ENCODE measurements at regions not wholly inside any gene's neighbourhood (a gene's known extent, or its start where the extent isn't known, plus 50 kb on each side); places are given as distances from the start of the nearest gene placed in this dataset.

GRCh38 chr2:8398040-8398668, 283.7 kb upstream of the ID2 start:
- H3K79me2 ChIP-seq (ENCODE audit: low read length), result no peaks in the 10 kb centered on the region
- H3K9ac ChIP-seq (ENCODE audit: low read length), result no peak overlapping the region
- H3K4me3 ChIP-seq (ENCODE audit: low read length), result no peak overlapping the region
- H3K27ac ChIP-seq (ENCODE audit: low read length), result no peak overlapping the region
- no peaks in the 10 kb centered on the region for H3K9me2 ChIP-seq (replicated peaks; ENCODE audit: insufficient read depth, low read length)
- no peaks in the 10 kb centered on the region for H3K4me1 ChIP-seq (ENCODE audit: low read length)
- H2AFZ ChIP-seq (ENCODE audit: low read length), result no peak overlapping the region
- no peaks in the 10 kb centered on the region for H3K9me3 ChIP-seq (ENCODE audit: low read length)
- no peaks in the 10 kb centered on the region for H3K36me3 ChIP-seq (ENCODE audit: insufficient read depth, low read length)
- H4K20me1 ChIP-seq (ENCODE audit: insufficient read depth, low read depth, low read length), result no peaks in the 10 kb centered on the region
- H3K4me2 ChIP-seq (ENCODE audit: low read depth, low read length, poor library complexity, severe bottlenecking), result no peak overlapping the region
- no peak for DNase-seq
- no peaks in the 10 kb centered on the region for H3K27me3 ChIP-seq (ENCODE audit: low read length)

- H3K4me1 ChIP-seq (ENCODE audit: low read length), result no peaks in the 10 kb centered on the region
- no peak overlapping the region for H2AFZ ChIP-seq (ENCODE audit: low read length)
- DNase-seq, result no peak
- H3K79me2 ChIP-seq (ENCODE audit: low read length), result no peaks in the 10 kb centered on the region
- no peak overlapping the region for H3K4me3 ChIP-seq (ENCODE audit: low read length)
- no peaks in the 10 kb centered on the region for H4K20me1 ChIP-seq (ENCODE audit: insufficient read depth, low read depth, low read length)
- H3K36me3 ChIP-seq (ENCODE audit: insufficient read depth, low read length), result no peaks in the 10 kb centered on the region
- no peak overlapping the region for H3K9ac ChIP-seq (ENCODE audit: low read length)
- no peak overlapping the region for H3K27ac ChIP-seq (ENCODE audit: low read length)
- no peaks in the 10 kb centered on the region for H3K9me2 ChIP-seq (replicated peaks; ENCODE audit: insufficient read depth, low read length)
- no peaks in the 10 kb centered on the region for H3K27me3 ChIP-seq (ENCODE audit: low read length)
- H3K4me2 ChIP-seq (ENCODE audit: low read depth, low read length, poor library complexity, severe bottlenecking), result no peak overlapping the region
- no peaks in the 10 kb centered on the region for H3K9me3 ChIP-seq (ENCODE audit: low read length)
Observed at GRCh38 chr2:8399731-8400130, 282.1 kb upstream of the ID2 start.

DNA sequence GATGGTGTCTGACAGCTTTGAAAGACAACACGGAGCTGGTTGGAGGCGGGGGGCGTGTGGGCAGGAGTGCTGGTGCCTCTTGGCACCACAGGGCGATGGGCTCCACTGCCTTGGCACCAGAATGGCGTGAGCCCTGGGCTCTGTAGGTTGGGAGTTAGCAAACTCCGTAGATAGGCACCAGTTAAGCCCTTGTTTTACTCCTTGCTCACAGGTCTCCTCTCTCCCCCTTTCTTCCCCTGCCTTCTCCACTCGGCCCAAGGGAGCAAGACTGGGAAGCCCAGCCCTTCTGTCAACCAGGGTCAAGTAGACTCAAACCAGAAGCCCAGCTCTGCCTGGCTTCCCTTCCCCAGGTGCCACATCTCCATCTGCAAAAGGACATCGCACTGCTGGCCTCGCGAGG, 281.7 kb upstream of the ID2 start:
- H3K9me3 ChIP-seq (ENCODE audit: low read length), result no peaks in the 10 kb centered on the region
- H4K20me1 ChIP-seq (ENCODE audit: insufficient read depth, low read depth, low read length), result no peaks in the 10 kb centered on the region
- H3K36me3 ChIP-seq (ENCODE audit: insufficient read depth, low read length), result no peaks in the 10 kb centered on the region
- H3K9me2 ChIP-seq (replicated peaks; ENCODE audit: insufficient read depth, low read length), result no peaks in the 10 kb centered on the region
- no peaks in the 10 kb centered on the region for H3K79me2 ChIP-seq (ENCODE audit: low read length)
- no peak for DNase-seq
- no peak overlapping the region for H3K4me2 ChIP-seq (ENCODE audit: low read depth, low read length, poor library complexity, severe bottlenecking)
- H3K9ac ChIP-seq (ENCODE audit: low read length), result no peak overlapping the region
- H2AFZ ChIP-seq (ENCODE audit: low read length), result no peak overlapping the region
- no peak overlapping the region for H3K27ac ChIP-seq (ENCODE audit: low read length)
- H3K4me3 ChIP-seq (ENCODE audit: low read length), result no peak overlapping the region
- no peaks in the 10 kb centered on the region for H3K27me3 ChIP-seq (ENCODE audit: low read length)
- H3K4me1 ChIP-seq (ENCODE audit: low read length), result no peaks in the 10 kb centered on the region

- H3K79me2 ChIP-seq (ENCODE audit: low read length), result no peaks in the 10 kb centered on the region
- no peaks in the 10 kb centered on the region for H3K9me2 ChIP-seq (replicated peaks; ENCODE audit: insufficient read depth, low read length)
- H3K36me3 ChIP-seq (ENCODE audit: insufficient read depth, low read length), result no peaks in the 10 kb centered on the region
- no peak overlapping the region for H3K4me2 ChIP-seq (ENCODE audit: low read depth, low read length, poor library complexity, severe bottlenecking)
- no peak overlapping the region for H3K27ac ChIP-seq (ENCODE audit: low read length)
- no peaks in the 10 kb centered on the region for H3K4me1 ChIP-seq (ENCODE audit: low read length)
- H3K4me3 ChIP-seq (ENCODE audit: low read length), result no peak overlapping the region
- no peaks in the 10 kb centered on the region for H4K20me1 ChIP-seq (ENCODE audit: insufficient read depth, low read depth, low read length)
- H2AFZ ChIP-seq (ENCODE audit: low read length), result no peak overlapping the region
- no peak overlapping the region for H3K9ac ChIP-seq (ENCODE audit: low read length)
- H3K9me3 ChIP-seq (ENCODE audit: low read length), result no peaks in the 10 kb centered on the region
- no peak for DNase-seq
- H3K27me3 ChIP-seq (ENCODE audit: low read length), result no peaks in the 10 kb centered on the region
Observed at GRCh38 chr2:8402222-8402621, 279.6 kb upstream of the ID2 start.

DNA sequence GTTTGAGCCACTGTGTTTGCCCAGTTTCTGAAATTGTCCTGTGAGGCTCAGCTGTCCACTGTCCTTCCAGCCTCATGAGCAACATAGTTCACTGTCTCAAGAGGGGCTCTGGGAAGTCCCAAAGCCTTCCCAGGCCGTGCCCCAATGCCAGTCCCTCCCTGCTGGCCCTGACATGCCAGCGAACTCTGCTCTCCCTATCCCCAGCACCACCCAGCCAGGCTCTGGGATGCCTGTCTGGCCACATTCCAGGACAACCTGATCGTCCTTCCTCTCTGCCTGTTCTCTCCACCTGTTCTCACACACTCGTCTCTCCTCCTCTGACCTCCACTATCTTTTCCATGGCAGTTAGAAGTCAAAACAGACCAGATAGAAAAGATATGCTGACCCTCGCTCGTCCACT, 278.0 kb upstream of the ID2 start:
- H3K4me1 ChIP-seq (ENCODE audit: low read length), result peaks cover 4% of the 10 kb centered on the region
- H3K4me2 ChIP-seq (ENCODE audit: low read depth, low read length, poor library complexity, severe bottlenecking), result no peak overlapping the region
- no peaks in the 10 kb centered on the region for H3K9me2 ChIP-seq (replicated peaks; ENCODE audit: insufficient read depth, low read length)
- H3K27me3 ChIP-seq (ENCODE audit: low read length), result no peaks in the 10 kb centered on the region
- no peak overlapping the region for H3K27ac ChIP-seq (ENCODE audit: low read length)
- no peak for DNase-seq
- H2AFZ ChIP-seq (ENCODE audit: low read length), result no peak overlapping the region
- no peak overlapping the region for H3K4me3 ChIP-seq (ENCODE audit: low read length)
- H3K36me3 ChIP-seq (ENCODE audit: insufficient read depth, low read length), result no peaks in the 10 kb centered on the region
- H3K9ac ChIP-seq (ENCODE audit: low read length), result no peak overlapping the region
- H3K9me3 ChIP-seq (ENCODE audit: low read length), result no peaks in the 10 kb centered on the region
- no peaks in the 10 kb centered on the region for H4K20me1 ChIP-seq (ENCODE audit: insufficient read depth, low read depth, low read length)
- H3K79me2 ChIP-seq (ENCODE audit: low read length), result no peaks in the 10 kb centered on the region

- no peaks in the 10 kb centered on the region for H3K9me2 ChIP-seq (replicated peaks; ENCODE audit: insufficient read depth, low read length)
- no peak overlapping the region for H3K9ac ChIP-seq (ENCODE audit: low read length)
- no peak overlapping the region for H3K4me2 ChIP-seq (ENCODE audit: low read depth, low read length, poor library complexity, severe bottlenecking)
- no peaks in the 10 kb centered on the region for H4K20me1 ChIP-seq (ENCODE audit: insufficient read depth, low read depth, low read length)
- H3K9me3 ChIP-seq (ENCODE audit: low read length), result no peaks in the 10 kb centered on the region
- no peak for DNase-seq
- no peak overlapping the region for H2AFZ ChIP-seq (ENCODE audit: low read length)
- peaks cover 7% of the 10 kb centered on the region for H3K4me1 ChIP-seq (ENCODE audit: low read length)
- no peaks in the 10 kb centered on the region for H3K79me2 ChIP-seq (ENCODE audit: low read length)
- H3K27ac ChIP-seq (ENCODE audit: low read length), result no peak overlapping the region
- H3K27me3 ChIP-seq (ENCODE audit: low read length), result no peaks in the 10 kb centered on the region
- H3K36me3 ChIP-seq (ENCODE audit: insufficient read depth, low read length), result no peaks in the 10 kb centered on the region
- no peak overlapping the region for H3K4me3 ChIP-seq (ENCODE audit: low read length)
Observed at GRCh38 chr2:8405334-8405733, 276.5 kb upstream of the ID2 start.

DNA sequence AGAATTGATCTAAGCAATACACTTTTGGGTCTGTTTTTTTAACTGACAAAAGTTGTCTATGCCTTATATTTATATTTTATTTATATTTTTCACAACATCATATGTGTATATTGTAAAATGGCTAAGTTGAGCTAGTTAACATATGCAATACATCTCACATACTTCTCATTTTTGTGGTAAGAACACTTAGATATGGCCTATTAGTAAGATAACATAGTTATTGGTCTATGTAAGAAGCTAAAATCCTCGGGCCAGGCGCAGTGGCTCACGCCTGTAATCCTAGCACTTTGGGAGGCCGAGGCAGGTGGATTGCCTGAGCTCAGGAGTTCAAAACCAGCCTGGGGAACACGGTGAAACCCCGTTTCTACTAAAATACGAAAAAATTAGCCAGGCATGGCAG, 275.6 kb upstream of the ID2 start:
- H3K27ac ChIP-seq (ENCODE audit: low read length), result no peak overlapping the region
- no peaks in the 10 kb centered on the region for H3K9me2 ChIP-seq (replicated peaks; ENCODE audit: insufficient read depth, low read length)
- no peak overlapping the region for H3K4me3 ChIP-seq (ENCODE audit: low read length)
- no peak overlapping the region for H3K4me2 ChIP-seq (ENCODE audit: low read depth, low read length, poor library complexity, severe bottlenecking)
- no peak for DNase-seq
- H3K36me3 ChIP-seq (ENCODE audit: insufficient read depth, low read length), result no peaks in the 10 kb centered on the region
- no peaks in the 10 kb centered on the region for H4K20me1 ChIP-seq (ENCODE audit: insufficient read depth, low read depth, low read length)
- H3K9ac ChIP-seq (ENCODE audit: low read length), result no peak overlapping the region
- peaks cover 7% of the 10 kb centered on the region for H3K4me1 ChIP-seq (ENCODE audit: low read length)
- no peaks in the 10 kb centered on the region for H3K27me3 ChIP-seq (ENCODE audit: low read length)
- no peaks in the 10 kb centered on the region for H3K9me3 ChIP-seq (ENCODE audit: low read length)
- H3K79me2 ChIP-seq (ENCODE audit: low read length), result no peaks in the 10 kb centered on the region
- no peak overlapping the region for H2AFZ ChIP-seq (ENCODE audit: low read length)

- Histone ChIP-seq H3K4me1 (ENCODE audit: low read length) (peaks cover 7% of the 10 kb centered on the region), H3K9me3 (ENCODE audit: low read length) (no peaks in the 10 kb centered on the region), H3K4me2 (ENCODE audit: low read depth, low read length, poor library complexity, severe bottlenecking) (no peak overlapping the region), H4K20me1 (ENCODE audit: insufficient read depth, low read depth, low read length) (no peaks in the 10 kb centered on the region), H3K79me2 (ENCODE audit: low read length) (no peaks in the 10 kb centered on the region), H3K27me3 (ENCODE audit: low read length) (no peaks in the 10 kb centered on the region), H2AFZ (ENCODE audit: low read length) (no peak overlapping the region), H3K4me3 (ENCODE audit: low read length) (no peak overlapping the region), H3K9ac (ENCODE audit: low read length) (no peak overlapping the region), H3K27ac (ENCODE audit: low read length) (no peak overlapping the region), H3K36me3 (ENCODE audit: insufficient read depth, low read length) (no peaks in the 10 kb centered on the region), H3K9me2 (replicated peaks; ENCODE audit: insufficient read depth, low read length) (no peaks in the 10 kb centered on the region)
- DNase-seq, result no peak
Observed at GRCh38 chr2:8407332-8407731, 274.5 kb upstream of the ID2 start.

Measured in Karpas-422 (cell line).